ENCODE measurements at regions not wholly inside any gene's neighbourhood (a gene's known extent, or its start where the extent isn't known, plus 50 kb on each side); places are given as distances from the start of the nearest gene placed in this dataset.

DNA sequence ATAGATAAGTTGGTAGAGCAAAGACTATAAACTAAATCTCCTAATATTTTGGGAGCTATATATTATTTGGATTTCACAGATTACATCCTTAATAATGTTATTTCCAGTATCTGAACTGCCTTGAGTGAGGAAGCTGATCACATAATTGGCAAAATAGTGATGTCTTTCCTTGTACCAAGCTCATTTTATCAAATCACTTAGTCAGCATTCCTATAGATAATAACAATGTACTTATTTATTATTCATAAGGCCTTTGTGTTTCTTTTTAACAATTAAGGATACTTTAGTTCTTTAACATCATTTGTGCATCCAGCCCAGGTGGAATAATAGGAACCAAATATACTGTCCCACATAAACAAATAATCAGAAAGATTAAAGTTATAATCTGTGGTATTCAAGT is 1093.6 kb downstream of the PCDH18 start:
- Mint-ChIP-seq H3K4me1 (ENCODE audit: low read depth, unreplicated experiment) (no peaks in the 10 kb centered on the region), H3K27me3 (ENCODE audit: unreplicated experiment) (peaks cover 2% of the 10 kb centered on the region), H3K36me3 (ENCODE audit: unreplicated experiment) (no peaks in the 10 kb centered on the region), H3K9me3 (ENCODE audit: unreplicated experiment) (peaks cover 5% of the 10 kb centered on the region), H3K4me3 (ENCODE audit: unreplicated experiment) (no peak overlapping the region), H3K27ac (ENCODE audit: unreplicated experiment) (no peak overlapping the region)
- TF ChIP-seq, protein P1, sequence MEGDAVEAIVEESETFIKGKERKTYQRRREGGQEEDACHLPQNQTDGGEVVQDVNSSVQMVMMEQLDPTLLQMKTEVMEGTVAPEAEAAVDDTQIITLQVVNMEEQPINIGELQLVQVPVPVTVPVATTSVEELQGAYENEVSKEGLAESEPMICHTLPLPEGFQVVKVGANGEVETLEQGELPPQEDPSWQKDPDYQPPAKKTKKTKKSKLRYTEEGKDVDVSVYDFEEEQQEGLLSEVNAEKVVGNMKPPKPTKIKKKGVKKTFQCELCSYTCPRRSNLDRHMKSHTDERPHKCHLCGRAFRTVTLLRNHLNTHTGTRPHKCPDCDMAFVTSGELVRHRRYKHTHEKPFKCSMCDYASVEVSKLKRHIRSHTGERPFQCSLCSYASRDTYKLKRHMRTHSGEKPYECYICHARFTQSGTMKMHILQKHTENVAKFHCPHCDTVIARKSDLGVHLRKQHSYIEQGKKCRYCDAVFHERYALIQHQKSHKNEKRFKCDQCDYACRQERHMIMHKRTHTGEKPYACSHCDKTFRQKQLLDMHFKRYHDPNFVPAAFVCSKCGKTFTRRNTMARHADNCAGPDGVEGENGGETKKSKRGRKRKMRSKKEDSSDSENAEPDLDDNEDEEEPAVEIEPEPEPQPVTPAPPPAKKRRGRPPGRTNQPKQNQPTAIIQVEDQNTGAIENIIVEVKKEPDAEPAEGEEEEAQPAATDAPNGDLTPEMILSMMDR (IDR thresholded peaks at IDR 0.05; ENCODE audit: partially characterized antibody, unreplicated experiment): no peak
- DNase-seq: no peak

DNA sequence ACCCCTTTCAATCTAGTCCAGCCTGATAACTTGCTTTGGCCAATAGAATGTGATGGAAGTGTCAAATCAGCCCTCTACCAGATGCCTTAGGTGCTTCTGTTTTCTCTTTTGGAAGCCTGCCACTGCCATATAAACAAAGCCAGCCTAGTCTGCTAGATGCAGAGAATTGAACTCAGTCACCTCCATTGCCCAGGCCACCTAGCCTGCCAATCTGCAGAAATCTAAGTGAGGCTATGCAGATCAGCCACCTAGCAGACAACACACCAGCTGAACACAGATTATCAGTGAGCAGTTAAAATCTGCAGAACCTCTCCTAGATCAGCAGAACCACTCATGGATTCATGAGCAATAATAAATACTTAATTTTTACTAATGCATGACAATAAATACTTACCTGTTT is 1108.2 kb downstream of the PCDH18 start:
- Mint-ChIP-seq H3K4me1 (ENCODE audit: low read depth, unreplicated experiment) (peaks cover 14% of the 10 kb centered on the region), H3K27ac (ENCODE audit: unreplicated experiment) (no peak overlapping the region), H3K9me3 (ENCODE audit: unreplicated experiment) (no peaks in the 10 kb centered on the region), H3K4me3 (ENCODE audit: unreplicated experiment) (no peak overlapping the region), H3K27me3 (ENCODE audit: unreplicated experiment) (no peaks in the 10 kb centered on the region), H3K36me3 (ENCODE audit: unreplicated experiment) (no peaks in the 10 kb centered on the region)
- TF ChIP-seq, protein P1 (IDR thresholded peaks at IDR 0.05; ENCODE audit: partially characterized antibody, unreplicated experiment): no peak
- no peak for DNase-seq

DNA sequence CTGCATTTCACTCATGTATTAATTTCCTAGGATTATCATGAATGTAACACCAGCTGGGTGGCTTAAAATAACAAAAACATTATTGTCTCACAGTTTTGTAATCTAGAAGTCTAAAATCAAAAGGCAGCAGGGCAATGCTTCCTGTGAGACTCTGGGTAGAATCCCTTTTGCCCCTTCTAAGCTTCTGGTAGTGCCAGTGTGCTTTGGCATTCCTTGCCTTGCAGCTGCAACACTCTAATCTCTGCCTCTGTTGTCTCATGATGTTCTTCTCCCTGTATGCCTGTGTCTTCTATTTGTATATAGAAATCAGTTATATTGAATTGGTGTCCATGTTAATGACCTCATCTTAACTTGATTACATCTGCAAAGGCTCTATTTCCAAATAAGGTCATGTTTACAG is 1117.3 kb downstream of the PCDH18 start:
- Mint-ChIP-seq H3K9me3 (ENCODE audit: unreplicated experiment) (no peaks in the 10 kb centered on the region), H3K36me3 (ENCODE audit: unreplicated experiment) (no peaks in the 10 kb centered on the region), H3K27ac (ENCODE audit: unreplicated experiment) (no peak overlapping the region), H3K4me1 (ENCODE audit: low read depth, unreplicated experiment) (no peaks in the 10 kb centered on the region), H3K27me3 (ENCODE audit: unreplicated experiment) (no peaks in the 10 kb centered on the region), H3K4me3 (ENCODE audit: unreplicated experiment) (no peak overlapping the region)
- DNase-seq: no peak
- TF ChIP-seq, protein P1 (IDR thresholded peaks at IDR 0.05; ENCODE audit: partially characterized antibody, unreplicated experiment): no peak

DNA sequence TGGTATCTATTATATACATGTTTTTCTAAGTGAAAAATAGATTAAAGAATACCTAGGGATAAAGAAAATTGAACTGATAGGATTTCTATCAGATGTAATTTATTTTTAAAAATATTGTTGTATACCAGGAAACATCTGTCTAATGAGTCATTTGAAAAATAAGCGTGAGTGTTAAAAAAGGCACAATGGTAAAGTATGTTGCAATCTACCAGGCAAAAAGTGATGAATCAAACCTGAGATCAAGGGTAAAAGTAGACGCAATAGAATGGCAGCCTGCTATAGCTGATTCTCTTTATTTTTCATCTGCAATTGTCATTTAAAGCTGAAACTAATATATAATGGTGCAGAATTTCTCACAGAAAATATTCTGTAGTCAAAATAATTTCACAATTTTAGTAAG is 1119.6 kb downstream of the PCDH18 start:
- no peak overlapping the region for H3K27ac Mint-ChIP-seq (ENCODE audit: unreplicated experiment)

DNA sequence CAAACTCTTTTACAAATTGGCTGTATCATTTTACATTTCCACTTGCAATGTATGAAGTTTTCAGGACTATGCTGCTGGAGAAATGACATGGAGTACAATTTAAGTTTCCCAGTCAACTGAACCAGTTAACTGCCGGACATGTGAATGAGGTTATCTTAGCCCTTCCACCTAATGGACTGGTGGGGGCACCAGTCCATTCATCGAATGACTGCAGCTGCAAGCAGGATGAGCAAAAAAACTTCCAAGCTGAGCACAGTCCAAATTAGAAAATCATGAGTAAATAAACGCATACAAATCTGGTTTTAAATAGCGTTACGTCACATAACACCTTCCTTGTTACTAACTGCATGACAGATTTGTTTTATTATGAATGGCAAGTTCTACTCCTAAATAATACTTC is 1131.5 kb downstream of the PCDH18 start:
- H3K27me3 Mint-ChIP-seq (ENCODE audit: unreplicated experiment): peaks cover 4% of the 10 kb centered on the region
- H3K9me3 Mint-ChIP-seq (ENCODE audit: unreplicated experiment): no peaks in the 10 kb centered on the region
- no peaks in the 10 kb centered on the region for H3K4me1 Mint-ChIP-seq (ENCODE audit: low read depth, unreplicated experiment)
- DNase-seq: no peak
- H3K4me3 Mint-ChIP-seq (ENCODE audit: unreplicated experiment): no peak overlapping the region
- TF ChIP-seq, protein P1 (IDR thresholded peaks at IDR 0.05; ENCODE audit: partially characterized antibody, unreplicated experiment): no peak
- H3K36me3 Mint-ChIP-seq (ENCODE audit: unreplicated experiment): no peaks in the 10 kb centered on the region
- H3K27ac Mint-ChIP-seq (ENCODE audit: unreplicated experiment): no peak overlapping the region

More for the DNA sequence above, 1119.6 kb downstream of the PCDH18 start:
- H3K4me1 Mint-ChIP-seq (ENCODE audit: low read depth, unreplicated experiment): no peaks in the 10 kb centered on the region
- TF ChIP-seq, protein P1 (IDR thresholded peaks at IDR 0.05; ENCODE audit: partially characterized antibody, unreplicated experiment): no peak
- no peak overlapping the region for H3K4me3 Mint-ChIP-seq (ENCODE audit: unreplicated experiment)
- H3K27me3 Mint-ChIP-seq (ENCODE audit: unreplicated experiment): no peaks in the 10 kb centered on the region
- no peaks in the 10 kb centered on the region for H3K9me3 Mint-ChIP-seq (ENCODE audit: unreplicated experiment)
- H3K36me3 Mint-ChIP-seq (ENCODE audit: unreplicated experiment): no peaks in the 10 kb centered on the region
- DNase-seq: no peak

Data from glutamatergic neuron (in vitro differentiated cells).